Kidney (tissue), 13 donors: ENCODE measurements at regions not wholly inside any gene's neighbourhood (a gene's known extent, or its start where the extent isn't known, plus 50 kb on each side); places are given as distances from the start of the nearest gene placed in this dataset.

Experiments
- DNase-seq, 5 donors: peaks; one replicate each; pipeline ENCODE4 v3.0.0-alpha.2; 2013 to 2020
- FAIRE-seq: peaks from 2 replicates; lab custom pipeline; 2012; peaks lifted over from hg19 to GRCh38; lab: Jason Lieb, UNC
- H3K27ac ChIP-seq, 2 donors: one replicate each; pipeline ENCODE4 v1.7.0; 2013; ENCODE audit warnings: low read depth in 2 of 2, low read length in 2 of 2, inconsistent platforms in 1 of 2
- H3K27me3 ChIP-seq: one replicate; pipeline ENCODE4 v1.7.1; 2013; ENCODE audit warnings: low read length, inconsistent platforms; ENCODE audit not compliant: control insufficient read depth, insufficient read depth
- H3K36me3 ChIP-seq, 3 donors: one replicate each; pipeline versions ENCODE4 v1.7.0 to v1.7.1; 2013; ENCODE audit warnings: low read length in 3 of 3, control low read depth in 1 of 3, inconsistent platforms in 1 of 3; ENCODE audit not compliant: insufficient read depth in 3 of 3, control insufficient read depth in 2 of 3
- H3K4me1 ChIP-seq, 3 donors: one replicate each; pipeline versions ENCODE4 v1.7.0 to v1.7.1; 2013; ENCODE audit warnings: low read length in 3 of 3, inconsistent platforms in 1 of 3, low read depth in 1 of 3; ENCODE audit not compliant: control insufficient read depth in 2 of 3, insufficient read depth in 2 of 3
- H3K4me3 ChIP-seq, 3 donors: one replicate each; pipeline versions ENCODE4 v1.7.0 to v1.8.1; 2013; ENCODE audit warnings: low read length in 3 of 3, control low read depth in 1 of 3, inconsistent platforms in 1 of 3
- H3K9ac ChIP-seq, 3 donors: one replicate each; pipeline versions ENCODE4 v1.7.0 to v1.7.1; 2013; ENCODE audit warnings: low read length in 3 of 3, control low read depth in 1 of 3, inconsistent platforms in 1 of 3
- H3K9me3 ChIP-seq, 3 donors: one replicate each; pipeline versions ENCODE4 v1.7.0 to v1.7.1; 2013; ENCODE audit warnings: low read length in 3 of 3, control low read depth in 1 of 3, inconsistent platforms in 1 of 3; ENCODE audit not compliant: control insufficient read depth in 2 of 3, insufficient read depth in 1 of 3
- intact Hi-C: fragments of 100-400 bp; cut with DNase I; formaldehyde crosslinking; loops from one replicate; pipeline ENCODE4 v1.11.1; 2022
- TF ChIP-seq, protein P1 (sequence below): IDR thresholded peaks from 3 replicates; pipeline ENCODE4 v1.5.1; 2012; ENCODE audit warnings: mild to moderate bottlenecking, moderate library complexity, borderline replicate concordance; ENCODE audit not compliant: insufficient read depth; ENCODE audit errors: extremely low read depth
- donor health status: control.
- donor health status: control.
- donor health status: control.
- donor health status: control.
- donor health status: control.
- donor health status: DM: yes; HTN: yes; CAD: no.
- donor health status: Normal renal cell carcinoma (clear cell type).

- Histone ChIP-seq H3K4me1 (no peaks in the 10 kb centered on the region), H3K27me3 (no peaks in the 10 kb centered on the region), H3K9me3 (no peaks in the 10 kb centered on the region), H3K9ac (no peak overlapping the region), H3K36me3 (no peaks in the 10 kb centered on the region), H3K27ac (no peak overlapping the region), H3K4me3 (no peak overlapping the region)
- DNase-seq (no peak), FAIRE-seq (no peak)
- TF ChIP-seq, protein P1, sequence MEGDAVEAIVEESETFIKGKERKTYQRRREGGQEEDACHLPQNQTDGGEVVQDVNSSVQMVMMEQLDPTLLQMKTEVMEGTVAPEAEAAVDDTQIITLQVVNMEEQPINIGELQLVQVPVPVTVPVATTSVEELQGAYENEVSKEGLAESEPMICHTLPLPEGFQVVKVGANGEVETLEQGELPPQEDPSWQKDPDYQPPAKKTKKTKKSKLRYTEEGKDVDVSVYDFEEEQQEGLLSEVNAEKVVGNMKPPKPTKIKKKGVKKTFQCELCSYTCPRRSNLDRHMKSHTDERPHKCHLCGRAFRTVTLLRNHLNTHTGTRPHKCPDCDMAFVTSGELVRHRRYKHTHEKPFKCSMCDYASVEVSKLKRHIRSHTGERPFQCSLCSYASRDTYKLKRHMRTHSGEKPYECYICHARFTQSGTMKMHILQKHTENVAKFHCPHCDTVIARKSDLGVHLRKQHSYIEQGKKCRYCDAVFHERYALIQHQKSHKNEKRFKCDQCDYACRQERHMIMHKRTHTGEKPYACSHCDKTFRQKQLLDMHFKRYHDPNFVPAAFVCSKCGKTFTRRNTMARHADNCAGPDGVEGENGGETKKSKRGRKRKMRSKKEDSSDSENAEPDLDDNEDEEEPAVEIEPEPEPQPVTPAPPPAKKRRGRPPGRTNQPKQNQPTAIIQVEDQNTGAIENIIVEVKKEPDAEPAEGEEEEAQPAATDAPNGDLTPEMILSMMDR, result no peak
- intact Hi-C loops, result no loop called here
Measured at GRCh38 chr13:58721273-58721672, 1089.7 kb downstream of the PCDH17 start.

DNA sequence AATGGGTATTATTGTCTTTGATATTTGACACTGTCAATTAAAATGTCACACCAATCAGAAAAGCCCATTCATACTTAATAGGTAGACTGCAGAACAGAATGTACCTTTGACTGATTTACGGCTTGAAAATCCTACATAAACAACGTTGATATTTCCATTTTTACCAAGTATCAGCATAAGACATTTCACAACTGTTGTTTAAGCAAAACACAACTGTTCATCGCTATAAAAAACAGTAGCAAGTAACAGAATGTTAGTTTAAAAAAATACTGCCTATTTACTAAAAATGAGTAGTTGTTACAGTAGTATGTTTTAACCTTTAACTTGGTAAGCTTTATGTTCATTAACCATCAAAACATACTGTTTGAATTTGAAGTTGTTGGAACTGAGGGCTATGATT is 1096.6 kb downstream of the PCDH17 start:
- Histone ChIP-seq H3K36me3 (no peaks in the 10 kb centered on the region), H3K9me3 (no peaks in the 10 kb centered on the region), H3K4me3 (no peak overlapping the region), H3K27me3 (no peaks in the 10 kb centered on the region), H3K27ac (no peak overlapping the region), H3K4me1 (no peaks in the 10 kb centered on the region), H3K9ac (no peak overlapping the region)
- FAIRE-seq (no peak), DNase-seq (no peak)
- TF ChIP-seq, protein P1, result no peak
- intact Hi-C loops, result no loop called here

GRCh38 chr13:58729361-58729760 is 1097.8 kb downstream of the PCDH17 start:
- TF ChIP-seq, protein P1, result no peak
- H3K27me3 ChIP-seq, result no peaks in the 10 kb centered on the region
- no peaks in the 10 kb centered on the region for H3K4me1 ChIP-seq
- H3K9me3 ChIP-seq, result no peaks in the 10 kb centered on the region
- H3K27ac ChIP-seq, result no peak overlapping the region
- intact Hi-C loops, result no loop called here
- H3K4me3 ChIP-seq, result no peak overlapping the region
- DNase-seq (no peak), FAIRE-seq (no peak)
- no peak overlapping the region for H3K9ac ChIP-seq
- H3K36me3 ChIP-seq, result no peaks in the 10 kb centered on the region

DNA sequence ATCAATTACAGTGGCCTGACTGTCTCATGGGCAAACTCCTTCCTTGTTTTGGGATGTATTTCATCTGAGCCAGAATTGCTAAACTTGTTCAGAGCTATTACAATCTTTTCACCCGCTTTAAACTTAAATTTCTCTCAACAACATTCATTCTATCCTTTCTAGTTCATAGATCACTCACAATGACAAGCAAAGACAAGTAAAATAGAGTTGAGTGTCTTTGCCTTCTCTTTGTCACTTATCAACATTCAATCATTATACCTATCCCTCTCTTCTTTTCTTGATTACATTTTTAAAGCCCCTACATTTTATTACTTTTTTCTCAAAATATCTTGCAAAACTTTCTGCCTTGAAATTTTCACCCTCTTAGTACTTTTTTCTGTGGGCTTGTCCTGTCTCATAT is 1113.1 kb downstream of the PCDH17 start:
- no peaks in the 10 kb centered on the region for H3K27me3 ChIP-seq
- intact Hi-C loops, result no loop called here
- DNase-seq (no peak), FAIRE-seq (no peak)
- no peaks in the 10 kb centered on the region for H3K4me1 ChIP-seq
- no peak overlapping the region for H3K9ac ChIP-seq
- TF ChIP-seq, protein P1, result no peak
- H3K27ac ChIP-seq, result no peak overlapping the region
- H3K36me3 ChIP-seq, result no peaks in the 10 kb centered on the region
- H3K9me3 ChIP-seq, result no peaks in the 10 kb centered on the region
- no peak overlapping the region for H3K4me3 ChIP-seq
